GM23248 (cell line): ENCODE measurements at regions not wholly inside any gene's neighbourhood (a gene's known extent, or its start where the extent isn't known, plus 50 kb on each side); places are given as distances from the start of the nearest gene placed in this dataset.

Experiments used
- EZH2 ChIP-seq: fragments of 200-600 bp; sonication (generic); IDR thresholded peaks from 2 replicates; pipeline ENCODE4 v1.6.1; 2018; ENCODE audit warnings: antibody characterized with exemption, mild to moderate bottlenecking; ENCODE audit not compliant: insufficient read depth, poor library complexity, severe bottlenecking
- EZH2phosphoT487 ChIP-seq: fragments of 200-600 bp; sonication (generic); IDR thresholded peaks from 2 replicates; pipeline ENCODE4 v1.6.1; 2018; ENCODE audit warnings: antibody characterized with exemption, moderate library complexity, mild to moderate bottlenecking, low read depth; ENCODE audit not compliant: insufficient read depth

GRCh38 chr15:48025118-48025517, 95.7 kb upstream of the SLC24A5 start:
- TF ChIP-seq EZH2 (no peak), EZH2phosphoT487 (no peak)
